ENCODE measurements at regions not wholly inside any gene's neighbourhood (a gene's known extent, or its start where the extent isn't known, plus 50 kb on each side); places are given as distances from the start of the nearest gene placed in this dataset.

- Mint-ChIP-seq H3K4me3 (no peak overlapping the region), H3K27me3 (ENCODE audit: low read depth) (no peaks in the 10 kb centered on the region), H3K4me1 (ENCODE audit: low read depth) (no peaks in the 10 kb centered on the region), H3K36me3 (ENCODE audit: low read depth) (no peaks in the 10 kb centered on the region), H3K27ac (no peak overlapping the region), H3K9me3 (no peaks in the 10 kb centered on the region)
- intact Hi-C loops (cut with micrococcal nuclease) = no loop called here
- no peak for DNase-seq
- CTCF ChIA-PET = no interaction called here
These were observed 70.2 kb upstream of the TPRG1 start for GRCh38 chr3:189101594-189101993.

- CTCF ChIA-PET = interaction anchor here (1.2 kb wide), 1 partner anchor 156 kb away, joined by 3 read pairs; no protein-coding TSS in a partner anchor
- no peak overlapping the region for H3K27ac Mint-ChIP-seq
- intact Hi-C loops (cut with micrococcal nuclease) = no loop called here
These were observed 68.6 kb upstream of the TPRG1 start for GRCh38 chr3:189103208-189103607.

GRCh38 chr3:189108067-189108466 is 63.7 kb upstream of the TPRG1 start:
- no peaks in the 10 kb centered on the region for H3K9me3 Mint-ChIP-seq
- H3K4me1 Mint-ChIP-seq (ENCODE audit: low read depth) = no peaks in the 10 kb centered on the region
- H3K4me3 Mint-ChIP-seq = no peak overlapping the region
- H3K36me3 Mint-ChIP-seq (ENCODE audit: low read depth) = no peaks in the 10 kb centered on the region
- intact Hi-C loops (cut with micrococcal nuclease) = no loop called here
- peaks cover 3% of the 10 kb centered on the region for H3K27me3 Mint-ChIP-seq (ENCODE audit: low read depth)
- CTCF ChIA-PET = no interaction called here
- H3K27ac Mint-ChIP-seq = no peak overlapping the region
- no peak for DNase-seq

More at GRCh38 chr3:189103208-189103607, 68.6 kb upstream of the TPRG1 start:
- Mint-ChIP-seq H3K36me3 (ENCODE audit: low read depth) (no peaks in the 10 kb centered on the region), H3K27me3 (ENCODE audit: low read depth) (no peaks in the 10 kb centered on the region), H3K9me3 (no peaks in the 10 kb centered on the region), H3K4me3 (no peak overlapping the region), H3K4me1 (ENCODE audit: low read depth) (no peaks in the 10 kb centered on the region)
- no peak for DNase-seq

- Mint-ChIP-seq H3K36me3 (ENCODE audit: low read depth) (no peaks in the 10 kb centered on the region), H3K9me3 (no peaks in the 10 kb centered on the region), H3K4me1 (ENCODE audit: low read depth) (no peaks in the 10 kb centered on the region), H3K27me3 (ENCODE audit: low read depth) (peaks cover 3% of the 10 kb centered on the region), H3K4me3 (no peak overlapping the region), H3K27ac (no peak overlapping the region)
- CTCF ChIA-PET = no interaction called here
- no peak for DNase-seq
- intact Hi-C loops (cut with micrococcal nuclease) = no loop called here
These were observed 63.0 kb upstream of the TPRG1 start for GRCh38 chr3:189108735-189109134.

GRCh38 chr3:189109145-189109544 is 62.6 kb upstream of the TPRG1 start:
- H3K4me1 Mint-ChIP-seq (ENCODE audit: low read depth) = no peaks in the 10 kb centered on the region
- peaks cover 3% of the 10 kb centered on the region for H3K27me3 Mint-ChIP-seq (ENCODE audit: low read depth)
- no peaks in the 10 kb centered on the region for H3K36me3 Mint-ChIP-seq (ENCODE audit: low read depth)
- H3K4me3 Mint-ChIP-seq = no peak overlapping the region
- DNase-seq = no peak
- H3K27ac Mint-ChIP-seq = no peak overlapping the region
- no peaks in the 10 kb centered on the region for H3K9me3 Mint-ChIP-seq
- CTCF ChIA-PET = no interaction called here
- intact Hi-C loops (cut with micrococcal nuclease) = no loop called here

GRCh38 chr3:189117087-189117486 is 54.7 kb upstream of the TPRG1 start:
- intact Hi-C loops (cut with micrococcal nuclease) = no loop called here
- Mint-ChIP-seq H3K27ac (no peak overlapping the region), H3K9me3 (peaks cover 20% of the 10 kb centered on the region), H3K4me1 (ENCODE audit: low read depth) (no peaks in the 10 kb centered on the region), H3K4me3 (no peak overlapping the region), H3K36me3 (ENCODE audit: low read depth) (peaks cover 4% of the 10 kb centered on the region), H3K27me3 (ENCODE audit: low read depth) (peaks cover 5% of the 10 kb centered on the region)
- no peak for DNase-seq
- CTCF ChIA-PET = no interaction called here

- Mint-ChIP-seq H3K4me3 (no peak overlapping the region), H3K9me3 (peaks cover 20% of the 10 kb centered on the region), H3K4me1 (ENCODE audit: low read depth) (no peaks in the 10 kb centered on the region), H3K27ac (no peak overlapping the region), H3K36me3 (ENCODE audit: low read depth) (peaks cover 4% of the 10 kb centered on the region), H3K27me3 (ENCODE audit: low read depth) (peaks cover 2% of the 10 kb centered on the region)
- DNase-seq = no peak
- CTCF ChIA-PET = no interaction called here
- intact Hi-C loops (cut with micrococcal nuclease) = no loop called here
These were observed 52.9 kb upstream of the TPRG1 start for GRCh38 chr3:189118896-189119295.

- H3K36me3 Mint-ChIP-seq (ENCODE audit: low read depth) = peaks cover 4% of the 10 kb centered on the region
- DNase-seq = no peak
- intact Hi-C loops (cut with micrococcal nuclease) = no loop called here
- no peaks in the 10 kb centered on the region for H3K27me3 Mint-ChIP-seq (ENCODE audit: low read depth)
- peaks cover 20% of the 10 kb centered on the region for H3K9me3 Mint-ChIP-seq
- no peaks in the 10 kb centered on the region for H3K4me1 Mint-ChIP-seq (ENCODE audit: low read depth)
- H3K4me3 Mint-ChIP-seq = no peak overlapping the region
- CTCF ChIA-PET = no interaction called here
- no peak overlapping the region for H3K27ac Mint-ChIP-seq
These were observed 51.8 kb upstream of the TPRG1 start for GRCh38 chr3:189119950-189120349.

GRCh38 chr3:189121092-189121491 is 50.7 kb upstream of the TPRG1 start:
- intact Hi-C loops (cut with micrococcal nuclease) = no loop called here
- H3K27ac Mint-ChIP-seq = no peak overlapping the region
- H3K27me3 Mint-ChIP-seq (ENCODE audit: low read depth) = no peaks in the 10 kb centered on the region
- DNase-seq = no peak
- H3K36me3 Mint-ChIP-seq (ENCODE audit: low read depth) = peaks cover 4% of the 10 kb centered on the region
- CTCF ChIA-PET = no interaction called here
- H3K4me1 Mint-ChIP-seq (ENCODE audit: low read depth) = no peaks in the 10 kb centered on the region
- H3K4me3 Mint-ChIP-seq = no peak overlapping the region
- H3K9me3 Mint-ChIP-seq = peaks cover 20% of the 10 kb centered on the region
